ENCODE measurements at regions not wholly inside any gene's neighbourhood (a gene's known extent, or its start where the extent isn't known, plus 50 kb on each side); places are given as distances from the start of the nearest gene placed in this dataset.

GRCh38 chr15:81569286-81570080, 195.5 kb upstream of the TMC3 start:
- no peak for TF ChIP-seq CTCF (IDR thresholded peaks at IDR 0.05)
- no peak for TF ChIP-seq POLR2A (IDR thresholded peaks at IDR 0.05)

Data from gastroesophageal sphincter (tissue), 3 donors.